ENCODE measurements at regions not wholly inside any gene's neighbourhood (a gene's known extent, or its start where the extent isn't known, plus 50 kb on each side); places are given as distances from the start of the nearest gene placed in this dataset.
"Not testable (repeated sequence)": the region's sequence is repeated elsewhere in the genome, so short reads cannot be mapped to it uniquely, and the experiment has no call there.

GRCh38 chr5:36489505-36489904 lies 116.9 kb upstream of the SLC1A3 start:
- DNase-seq, result no peak

- DNase-seq, result no peak
Observed at GRCh38 chr5:36491856-36492255, 114.5 kb upstream of the SLC1A3 start.

GRCh38 chr5:36492984-36493654 lies 113.3 kb upstream of the SLC1A3 start:
- DNase-seq, result no peak

GRCh38 chr5:36494028-36494427 lies 112.4 kb upstream of the SLC1A3 start:
- no peak for DNase-seq

- DNase-seq, result no peak
Observed at GRCh38 chr5:36494841-36495601, 111.4 kb upstream of the SLC1A3 start.

GRCh38 chr5:36495611-36496010 lies 110.8 kb upstream of the SLC1A3 start:
- no peak for DNase-seq

GRCh38 chr5:36496471-36496870 lies 109.9 kb upstream of the SLC1A3 start:
- no peak for DNase-seq

- DNase-seq, result no peak
Observed at GRCh38 chr5:36502608-36503007, 103.8 kb upstream of the SLC1A3 start.

- no peak for DNase-seq
Observed at GRCh38 chr5:36505021-36505420, 101.4 kb upstream of the SLC1A3 start.

GRCh38 chr5:36507332-36507952 lies 99.0 kb upstream of the SLC1A3 start:
- peak; percentile 73 for DNase-seq

- DNase-seq, result not testable (repeated sequence)
Observed at GRCh38 chr5:36508331-36508730, 98.1 kb upstream of the SLC1A3 start.

- DNase-seq, result not testable (repeated sequence)
Observed at GRCh38 chr5:36513647-36514046, 92.8 kb upstream of the SLC1A3 start.

GRCh38 chr5:36519881-36520280 lies 86.5 kb upstream of the SLC1A3 start:
- no peak for DNase-seq

- DNase-seq, result no peak
Observed at GRCh38 chr5:36521219-36521618, 85.2 kb upstream of the SLC1A3 start.

GRCh38 chr5:36521838-36522745 lies 84.3 kb upstream of the SLC1A3 start:
- DNase-seq, result no peak

- DNase-seq, result no peak
Observed at GRCh38 chr5:36522746-36523065, 83.7 kb upstream of the SLC1A3 start.

- DNase-seq, result no peak
Observed at GRCh38 chr5:36523450-36523849, 83.0 kb upstream of the SLC1A3 start.

GRCh38 chr5:36523926-36524325 lies 82.5 kb upstream of the SLC1A3 start:
- no peak for DNase-seq

GRCh38 chr5:36526537-36526936 lies 79.9 kb upstream of the SLC1A3 start:
- DNase-seq, result no peak

- DNase-seq, result no peak
Observed at GRCh38 chr5:36528588-36528987, 77.8 kb upstream of the SLC1A3 start.

- DNase-seq, result no peak
Observed at GRCh38 chr5:36529142-36529541, 77.3 kb upstream of the SLC1A3 start.

- DNase-seq, result no peak
Observed at GRCh38 chr5:36530215-36530614, 76.2 kb upstream of the SLC1A3 start.

GRCh38 chr5:36531401-36531800 lies 75.0 kb upstream of the SLC1A3 start:
- DNase-seq, result no peak

All from stimulated activated CD4-positive, alpha-beta T cell treated with anti-CD3 and anti-CD28 coated beads, Interleukin-4, amount 100 ng/mL, for 1 hour (primary cell).